ENCODE measurements at regions not wholly inside any gene's neighbourhood (a gene's known extent, or its start where the extent isn't known, plus 50 kb on each side); places are given as distances from the start of the nearest gene placed in this dataset.

DNA sequence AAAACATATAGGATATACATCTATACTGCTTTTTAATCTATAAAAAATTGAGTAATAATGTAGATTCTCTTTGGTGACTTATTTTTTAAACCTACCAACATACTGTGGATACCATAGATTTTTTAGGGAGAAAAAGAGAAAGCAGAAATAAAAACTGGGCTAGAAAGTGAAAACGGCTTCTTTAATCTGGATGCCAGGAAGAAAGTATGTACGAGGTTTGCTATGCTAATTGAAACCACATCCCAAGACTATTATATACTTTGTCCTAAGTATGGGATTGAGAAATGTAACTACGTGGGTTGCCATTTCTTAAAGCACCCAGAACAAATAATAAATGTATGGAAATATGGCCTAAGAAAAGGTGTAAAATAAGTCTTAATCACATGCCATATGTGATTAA, 129.0 kb upstream of the NFE2L3 start:
- Histone ChIP-seq H3K9me1 (replicated peaks; ENCODE audit: control insufficient read depth, extremely low read depth, insufficient read depth, low read length) (no peaks in the 10 kb centered on the region), H2AFZ (ENCODE audit: low read depth, low read length) (no peak overlapping the region), H3K27me3 (ENCODE audit: control insufficient read depth in 2 of 2, insufficient read depth in 2 of 2, low read length in 2 of 2) (no peaks in the 10 kb centered on the region), H3K9ac (replicated peaks; ENCODE audit: extremely low read depth, insufficient read depth, low read length) (no peak overlapping the region), H3K4me2 (ENCODE audit: insufficient read depth, low read length) (no peak overlapping the region), H4K20me1 (replicated peaks; ENCODE audit: control insufficient read depth, extremely low read depth, insufficient read depth, low read length) (no peaks in the 10 kb centered on the region), H3K4me1 (ENCODE audit: control insufficient read depth, extremely low read depth, insufficient read depth, low read length) (no peaks in the 10 kb centered on the region), H3K27ac (ENCODE audit: insufficient read depth, low read depth, low read length) (no peak overlapping the region), H3K9me3 (replicated peaks; ENCODE audit: control insufficient read depth, insufficient read depth, low read length) (no peaks in the 10 kb centered on the region), H3K4me3 (replicated peaks in 1 of 3; ENCODE audit: insufficient read depth in 1 of 3, low read depth in 1 of 3, low read length in 3 of 3) (no peak overlapping the region), H3K79me2 (ENCODE audit: control insufficient read depth, insufficient read depth, low read length) (no peaks in the 10 kb centered on the region), H3K36me3 (ENCODE audit: control insufficient read depth in 2 of 2, extremely low read depth in 1 of 2, insufficient read depth in 2 of 2, low read length in 2 of 2) (no peaks in the 10 kb centered on the region)
- dilution Hi-C loops (cut with MboI; ENCODE audit: extremely low pct_ligation_motif_present, low sequenced_read_pairs) (no loop called here), intact Hi-C loops (cut with micrococcal nuclease) (no loop called here)
- TF ChIP-seq FOS (IDR thresholded peaks at IDR 0.05; ENCODE audit: borderline replicate concordance, insufficient read depth, low read length) (no peak), POLR2A (IDR thresholded peaks at IDR 0.05; ENCODE audit: low read depth, low read length) (no peak), POLR2AphosphoS5 (IDR thresholded peaks at IDR 0.05; ENCODE audit: insufficient read depth, low read depth, low read length) (no peak), MYC (IDR thresholded peaks at IDR 0.05; ENCODE audit: low read depth, low read length) (no peak), EZH2 (IDR thresholded peaks at IDR 0.05; ENCODE audit: borderline replicate concordance, low read depth, low read length, severe bottlenecking) (no peak), JUN (IDR thresholded peaks at IDR 0.05; ENCODE audit: borderline replicate concordance, insufficient read depth, insufficient read length, low read depth) (no peak), GATA2 (IDR thresholded peaks at IDR 0.05; ENCODE audit: insufficient read depth, insufficient read length, low read depth, low read length) (no peak), CTCF (IDR thresholded peaks at IDR 0.05; ENCODE audit: extremely low read depth in 1 of 2, insufficient read depth in 1 of 2, low read depth in 1 of 2, low read length in 2 of 2) (no peak)
- TF ChIP-seq, protein P1, sequence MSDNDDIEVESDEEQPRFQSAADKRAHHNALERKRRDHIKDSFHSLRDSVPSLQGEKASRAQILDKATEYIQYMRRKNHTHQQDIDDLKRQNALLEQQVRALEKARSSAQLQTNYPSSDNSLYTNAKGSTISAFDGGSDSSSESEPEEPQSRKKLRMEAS (IDR thresholded peaks at IDR 0.05; ENCODE audit: insufficient read depth, insufficient read length), result no peak
- ChIA-PET POLR2A (no interaction called here), CTCF (no interaction called here)
- DNase-seq (ENCODE audit: low read depth, low spot score), result no peak
- no peak for FAIRE-seq
- no TSS peak for BruUV-seq (replicated peaks)
